ENCODE measurements at regions not wholly inside any gene's neighbourhood (a gene's known extent, or its start where the extent isn't known, plus 50 kb on each side); places are given as distances from the start of the nearest gene placed in this dataset.

- TF ChIP-seq TIGD3 (CRISPR knock-in tag; IDR thresholded peaks at IDR 0.05; ENCODE audit: borderline replicate concordance): no peak
These were observed 151.1 kb downstream of the TFPI2 start (continued) for GRCh38 chr7:93739424-93739823.

- Histone ChIP-seq H3K79me2 (ENCODE audit: insufficient read depth, low read length) (no peaks in the 10 kb centered on the region), H2AFZ (ENCODE audit: low read length) (no peak overlapping the region), H3K27me3 (ENCODE audit: control insufficient read depth in 1 of 2, insufficient read depth in 2 of 2, low read length in 2 of 2) (no peaks in the 10 kb centered on the region), H3K4me1 (ENCODE audit: insufficient read depth, low read length) (no peaks in the 10 kb centered on the region), H3K4me3 (replicated peaks in 1 of 3; ENCODE audit: insufficient read depth in 1 of 3, low read depth in 2 of 3, low read length in 3 of 3) (no peak overlapping the region), H3K9me3 (ENCODE audit: low read length) (no peaks in the 10 kb centered on the region), H4K20me1 (ENCODE audit: insufficient read depth, low read length) (no peaks in the 10 kb centered on the region), H3K36me3 (replicated peaks in 1 of 2; ENCODE audit: control insufficient read depth in 1 of 2, insufficient read depth in 2 of 2, low read length in 2 of 2) (no peaks in the 10 kb centered on the region), H3K9ac (ENCODE audit: insufficient read depth, low read depth, low read length) (no peak overlapping the region), H3K4me2 (ENCODE audit: low read depth, low read length) (no peak overlapping the region), H3K27ac (ENCODE audit: extremely low read length, insufficient read depth, low read length) (no peak overlapping the region)
- ChIA-PET CTCF (ENCODE audit: low intra/inter-chr PET ratio, low total read pairs) (no interaction called here), POLR2A (no interaction called here)
- FAIRE-seq (no peak), DNase-seq (ENCODE audit: low spot score) (no peak), ATAC-seq (no peak)
- intact Hi-C loops (cut with micrococcal nuclease; ENCODE audit: unreplicated experiment): no loop called here
- in situ Hi-C loops (cut with HindIII; ENCODE audit: extremely low pct_ligation_motif_present, low pct_unique_long_range_greater_than_20kb): no loop called here
- 4% methylated on average over 2 of the region's 2 CpGs for WGBS (ENCODE audit: low lambda C conversion rate)
- BruUV-seq (replicated peaks): no TSS peak
- no peak for TF ChIP-seq XRCC5 (optimal IDR thresholded peaks at IDR 0.05; ENCODE audit: low read length)
- TF ChIP-seq SAFB2 (CRISPR knock-in tag; IDR thresholded peaks at IDR 0.05; ENCODE audit: borderline replicate concordance, low read depth): no peak
- TF ChIP-seq CBX2 (IDR thresholded peaks at IDR 0.05; ENCODE audit: low read depth, low read length): no peak
- no peak for TF ChIP-seq CBX2 (CRISPR knock-in tag; IDR thresholded peaks at IDR 0.05; ENCODE audit: low read depth)
- TF ChIP-seq ZXDC (CRISPR knock-in tag; IDR thresholded peaks at IDR 0.05): no peak
- no peak for TF ChIP-seq KAT8 (CRISPR knock-in tag; IDR thresholded peaks at IDR 0.05)
- no peak for TF ChIP-seq ZNF350 (CRISPR knock-in tag; IDR thresholded peaks at IDR 0.05; ENCODE audit: borderline replicate concordance, low read depth)
- TF ChIP-seq TFE3 (CRISPR knock-in tag; IDR thresholded peaks at IDR 0.05): no peak
- TF ChIP-seq ZNF331 (CRISPR knock-in tag; IDR thresholded peaks at IDR 0.05): no peak
- TF ChIP-seq ZNF567 (CRISPR knock-in tag; IDR thresholded peaks at IDR 0.05; ENCODE audit: borderline replicate concordance): no peak
- TF ChIP-seq STAT6 (CRISPR knock-in tag; IDR thresholded peaks at IDR 0.05; ENCODE audit: borderline replicate concordance): no peak
- no peak for TF ChIP-seq DMTF1 (CRISPR knock-in tag; IDR thresholded peaks at IDR 0.05)
These were observed 152.6 kb downstream of the TFPI2 start for GRCh38 chr7:93737953-93738352.

Measured in HepG2 (cell line).